ENCODE measurements at regions not wholly inside any gene's neighbourhood (a gene's known extent, or its start where the extent isn't known, plus 50 kb on each side); places are given as distances from the start of the nearest gene placed in this dataset.
"Not testable (repeated sequence)": the region's sequence is repeated elsewhere in the genome, so short reads cannot be mapped to it uniquely, and the experiment has no call there.

DNA sequence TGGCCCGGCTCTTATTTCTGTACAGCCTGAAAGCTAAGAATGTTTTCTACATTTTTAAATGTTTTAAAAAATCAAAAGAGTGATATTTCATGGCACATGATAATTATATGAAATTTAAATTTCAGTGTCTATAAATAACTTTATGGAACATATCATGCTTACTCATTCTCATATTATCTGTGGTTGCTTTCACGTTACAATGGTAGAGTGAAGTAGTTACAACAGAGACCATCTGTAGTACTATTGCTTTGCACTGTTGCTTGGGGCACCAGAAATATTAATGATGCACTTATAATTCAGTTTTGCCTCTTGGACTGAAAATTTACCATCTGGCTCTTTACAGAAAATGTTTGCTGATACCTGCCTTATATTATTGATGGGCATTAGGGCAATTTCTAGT, 481.6 kb downstream of the PLPP3 start:
- DNase-seq: no peak

DNA sequence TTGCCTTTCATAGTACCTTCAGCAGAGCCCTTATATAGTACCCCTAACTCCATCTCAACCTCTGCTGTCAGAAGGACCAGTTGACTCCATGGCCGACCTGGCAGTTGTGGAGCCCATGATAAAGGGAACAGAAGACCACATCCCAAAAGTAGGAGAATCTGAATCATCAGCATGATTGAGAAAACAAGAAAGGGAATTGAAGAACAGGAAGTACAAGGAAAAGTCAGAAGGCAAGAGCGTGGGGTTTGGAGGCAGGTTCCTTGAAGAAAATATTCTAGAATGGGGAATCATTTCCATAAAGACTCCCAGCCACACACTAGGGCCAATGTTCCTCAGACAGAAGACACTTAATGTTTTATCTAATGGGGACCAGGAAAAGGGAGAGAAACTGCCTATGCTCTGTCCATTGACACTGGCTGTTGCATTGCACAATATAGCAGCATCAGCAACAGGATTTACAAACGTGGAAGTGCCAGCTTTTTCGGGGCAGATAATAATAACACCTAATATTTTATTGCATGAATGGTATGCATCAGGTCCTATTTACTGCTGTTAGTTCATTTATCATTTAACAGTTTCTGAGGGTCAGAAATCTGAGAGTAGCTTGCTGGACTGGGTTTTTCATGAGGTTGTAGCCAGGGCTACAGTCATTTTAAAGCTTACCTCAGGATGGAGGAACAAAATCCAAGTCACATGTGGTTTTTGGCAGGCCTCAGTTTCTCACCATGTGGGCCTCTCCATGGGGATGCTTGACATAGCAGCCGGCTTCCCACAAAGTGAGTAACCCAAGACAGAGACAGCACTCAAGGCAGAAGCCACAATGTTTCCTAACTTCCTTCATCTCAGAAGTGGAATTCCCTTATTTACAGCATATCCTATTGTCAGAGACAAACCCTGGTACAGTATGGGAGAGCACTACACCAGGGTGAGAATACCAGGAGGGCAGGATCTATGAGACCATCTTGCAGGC, 483.4 kb downstream of the PLPP3 start:
- no peak for DNase-seq

DNA sequence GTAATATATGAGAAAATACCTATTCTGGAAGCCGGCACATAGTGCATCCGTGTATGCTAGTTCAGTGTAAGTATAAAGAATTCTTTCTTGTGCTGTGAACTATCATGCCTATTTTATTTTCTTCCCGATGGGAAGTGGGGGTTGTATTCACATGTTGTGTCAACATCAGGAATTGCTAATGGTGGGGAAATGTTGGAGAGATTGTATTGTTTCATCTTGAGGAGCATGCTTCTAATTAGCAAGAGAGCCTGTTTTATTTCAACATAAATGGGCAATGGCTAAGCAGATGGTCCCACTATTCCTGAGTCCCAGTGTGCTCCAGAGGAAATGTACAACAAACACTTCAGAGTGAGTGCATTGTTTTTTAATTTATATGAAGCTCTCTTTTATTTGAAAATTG, 485.2 kb downstream of the PLPP3 start:
- no peak for DNase-seq

DNA sequence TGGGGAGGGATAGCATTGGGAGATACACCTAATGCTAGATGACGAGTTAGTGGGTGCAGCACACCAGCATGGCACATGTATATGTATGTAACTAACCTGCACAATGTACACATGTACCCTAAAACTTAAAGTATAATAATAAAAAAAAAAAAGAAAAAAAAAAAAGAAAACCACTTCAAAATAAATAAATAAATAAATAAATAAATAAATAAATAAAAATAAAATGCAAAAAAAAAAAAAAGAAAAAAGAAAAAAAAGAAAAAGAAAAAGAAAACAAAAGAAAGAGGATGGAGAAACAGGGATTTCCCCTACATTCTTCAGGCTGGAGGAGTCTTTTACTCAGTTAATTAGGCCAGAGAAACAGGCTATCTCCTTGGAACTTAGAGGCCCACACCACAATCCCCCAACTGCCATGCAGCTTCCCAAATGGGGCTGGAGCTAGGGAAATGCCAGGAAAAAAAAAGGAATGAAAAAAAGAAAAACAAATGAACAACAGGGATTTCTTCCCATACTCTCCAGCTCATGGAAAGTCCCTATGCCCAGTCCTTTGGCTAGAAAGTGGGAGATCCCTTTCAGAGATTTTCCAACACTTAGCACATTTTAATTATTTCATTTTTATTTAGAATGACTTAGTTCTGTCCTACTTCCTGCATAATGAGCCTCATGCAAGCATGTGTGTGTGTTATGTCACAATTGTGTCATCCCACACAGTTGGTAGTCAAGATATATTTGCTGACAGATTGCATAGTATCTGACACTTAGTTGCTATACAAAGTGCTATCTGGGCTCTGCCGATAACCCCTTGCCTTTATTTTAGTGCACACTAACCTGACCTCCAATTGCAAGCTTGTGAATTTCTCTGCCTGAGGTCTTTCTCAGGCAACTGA, 486.4 kb downstream of the PLPP3 start:
- no peak for DNase-seq

DNA sequence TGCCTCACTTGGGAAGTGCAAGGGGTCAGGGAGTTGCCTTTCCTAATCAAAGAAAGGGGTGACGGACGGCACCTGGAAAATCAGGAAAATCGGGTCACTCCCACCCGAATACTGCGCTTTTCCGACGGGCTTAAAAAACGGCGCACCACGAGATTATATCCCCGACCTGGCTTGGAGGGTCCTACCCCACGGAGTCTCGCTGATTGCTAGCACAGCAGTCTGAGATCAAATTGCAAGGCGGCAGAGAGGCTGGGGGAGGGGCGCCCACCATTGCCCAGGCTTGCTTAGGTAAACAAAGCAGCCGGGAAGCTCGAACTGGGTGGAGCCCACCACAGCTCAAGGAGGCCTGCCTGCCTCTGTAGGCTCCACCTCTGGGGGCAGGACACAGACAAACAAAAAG, 489.5 kb downstream of the PLPP3 start:
- DNase-seq: not testable (repeated sequence)

DNA sequence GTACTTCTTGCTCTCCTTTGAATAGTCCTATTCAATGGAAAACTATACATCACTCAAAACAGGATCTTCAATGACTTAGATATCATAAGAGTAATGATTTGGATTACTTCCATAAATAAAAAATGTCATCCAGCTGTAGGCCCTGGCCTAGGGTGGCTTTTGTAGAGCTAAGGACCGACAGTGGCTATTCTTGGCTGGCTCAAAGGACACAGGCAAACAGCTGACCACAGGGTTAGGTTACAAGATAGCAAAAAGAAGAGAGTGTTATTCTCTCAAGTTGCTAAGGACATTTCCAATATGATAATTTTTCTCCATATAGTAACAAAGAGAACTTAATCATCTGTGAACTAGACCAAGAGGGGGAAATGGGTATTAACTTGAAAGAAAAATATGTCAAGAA, 495.1 kb downstream of the PLPP3 start:
- no peak for DNase-seq

DNA sequence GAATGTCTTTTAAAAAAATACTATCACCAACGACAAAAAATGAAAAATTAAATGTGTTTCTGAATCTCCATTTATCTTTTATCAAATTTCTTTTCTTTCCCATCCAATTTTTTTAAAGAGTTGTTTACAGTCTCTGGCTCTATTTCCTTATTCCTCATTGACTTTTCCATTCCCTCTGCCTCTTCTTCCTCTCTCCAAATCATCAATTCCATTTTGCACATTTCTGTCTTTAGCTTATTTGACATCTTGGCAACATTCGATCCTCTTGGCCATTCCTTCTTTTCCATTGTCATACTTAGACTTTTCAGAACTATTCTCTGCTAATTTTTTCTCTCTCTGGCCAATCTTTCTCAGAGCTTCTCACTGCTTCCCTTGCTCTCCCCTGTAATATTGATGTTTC, 497.6 kb downstream of the PLPP3 start:
- no peak for DNase-seq

DNA sequence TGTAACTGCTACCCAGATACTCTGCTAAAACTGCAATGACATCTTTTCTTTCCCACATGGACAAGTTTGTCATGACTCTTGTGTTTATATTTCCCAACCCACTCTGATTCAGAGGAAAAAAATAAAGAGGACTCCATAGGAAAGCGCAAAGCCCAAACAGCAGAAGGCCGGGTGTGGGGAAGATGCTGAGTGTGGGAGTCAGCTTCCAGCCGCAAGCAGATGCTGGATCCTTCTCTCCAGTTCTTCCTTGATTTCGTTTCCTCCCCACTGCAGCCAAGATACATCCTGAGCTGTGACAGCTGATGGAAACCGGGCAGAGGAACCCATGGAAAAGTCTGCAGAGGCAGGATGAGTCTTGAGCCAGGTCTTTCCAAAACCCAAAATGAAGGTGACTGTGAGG, 498.2 kb downstream of the PLPP3 start:
- no peak for DNase-seq

DNA sequence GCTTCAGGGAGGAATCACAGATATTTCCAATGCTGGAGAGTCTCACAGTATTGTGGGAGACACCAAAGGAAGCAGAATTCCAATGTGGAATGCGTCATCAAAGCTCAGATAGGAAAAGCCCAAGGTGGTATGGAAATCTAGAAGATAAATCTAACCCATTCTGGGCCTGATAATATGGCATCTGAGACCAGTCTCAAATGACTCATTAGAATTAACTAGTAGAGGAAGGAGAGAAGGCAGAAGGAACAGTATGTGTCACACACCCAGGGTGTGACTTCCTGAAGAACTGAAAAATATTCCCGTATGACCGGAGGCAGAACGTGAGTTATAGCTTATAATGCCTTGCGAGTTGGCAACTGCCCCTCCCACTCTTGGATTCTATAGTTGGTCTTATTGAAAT, 499.2 kb downstream of the PLPP3 start:
- no peak for DNase-seq

DNA sequence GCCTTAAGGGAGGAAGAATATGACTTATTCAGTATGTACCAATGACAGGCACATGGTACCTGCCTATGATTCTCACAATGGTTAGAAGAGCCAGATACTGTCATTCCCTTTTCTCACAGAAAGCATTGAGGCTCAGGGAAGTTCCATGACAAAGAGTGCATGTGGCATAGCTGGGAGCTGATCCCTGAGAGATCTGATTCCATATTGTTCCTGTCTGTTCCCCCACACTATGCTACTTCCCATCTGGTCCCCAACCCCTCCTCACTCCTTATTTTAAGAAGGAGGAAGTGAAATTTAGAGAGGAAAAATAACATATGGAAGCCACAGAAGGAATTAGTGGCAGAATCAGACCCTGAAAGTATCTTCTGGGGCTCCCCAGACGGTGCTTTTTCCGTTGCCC, 500.0 kb downstream of the PLPP3 start:
- no peak for DNase-seq

DNA sequence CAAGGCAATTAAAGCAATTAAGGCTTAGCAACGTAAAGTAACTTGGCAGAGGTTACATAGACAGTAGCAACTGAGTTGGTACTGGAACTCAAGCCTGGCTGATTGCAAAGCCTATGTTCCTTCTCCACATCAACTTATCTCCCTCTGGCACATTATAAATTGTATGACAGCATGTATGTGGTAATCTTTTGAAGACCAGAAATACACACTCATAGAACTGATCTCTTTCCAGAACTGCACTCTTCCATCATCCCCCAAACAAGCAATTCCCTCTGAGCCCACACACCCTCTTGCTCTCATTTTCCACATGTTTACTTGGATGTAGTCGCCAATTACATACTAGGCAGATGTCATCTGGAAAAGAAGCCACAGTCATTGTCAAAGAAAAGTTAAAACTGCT, 502.2 kb downstream of the PLPP3 start:
- DNase-seq: no peak

DNA sequence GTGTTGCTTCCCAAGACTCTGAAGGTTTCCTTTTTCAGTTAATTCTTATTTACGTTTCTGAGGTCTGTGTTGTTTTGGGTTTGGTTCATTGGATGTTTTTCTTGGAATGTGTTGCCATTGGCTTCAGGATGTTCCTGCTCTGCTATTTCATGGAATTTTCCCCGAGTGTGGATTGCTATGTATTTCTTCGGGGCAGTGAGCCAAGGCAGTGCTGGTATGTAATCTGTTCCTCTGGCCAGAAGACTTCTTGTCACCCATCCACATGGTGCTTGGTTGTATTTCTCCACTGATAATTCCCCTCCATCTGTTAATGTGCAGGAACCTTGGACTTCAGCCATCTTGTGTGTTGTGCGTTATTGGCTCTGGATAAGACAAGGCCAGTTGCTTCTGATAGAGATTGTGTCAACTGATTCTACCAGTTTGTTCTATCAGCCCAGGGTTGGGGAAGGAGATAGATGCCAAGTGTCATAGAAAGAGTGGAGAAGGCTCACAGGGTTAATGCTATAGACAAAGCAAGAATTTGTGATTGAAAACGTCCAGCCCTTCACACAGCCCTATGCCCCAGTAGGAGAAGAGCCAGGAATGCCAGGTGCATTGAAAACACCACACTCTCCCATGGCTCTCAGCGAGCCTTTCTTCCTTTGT, 505.2 kb downstream of the PLPP3 start:
- DNase-seq: no peak

DNA sequence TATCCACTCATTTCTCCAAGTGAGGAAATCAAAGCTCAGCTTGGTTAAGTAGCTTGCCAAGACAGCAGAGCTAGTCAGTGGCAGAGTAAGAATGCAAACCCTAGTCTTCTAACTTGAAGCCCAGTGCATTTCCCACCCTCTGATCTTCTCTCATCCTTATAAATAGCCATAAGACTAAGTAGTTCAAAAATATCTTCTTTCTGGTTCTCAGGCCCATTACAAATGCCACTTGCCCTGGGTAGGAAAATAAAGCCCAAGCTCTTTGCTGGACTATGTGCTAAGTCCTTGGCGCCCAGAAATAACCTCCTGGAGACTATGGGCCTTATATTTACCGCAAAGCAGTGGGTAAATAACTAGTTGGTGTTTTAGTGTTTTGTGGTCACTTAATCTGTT, 505.8 kb downstream of the PLPP3 start:
- DNase-seq: no peak

DNA sequence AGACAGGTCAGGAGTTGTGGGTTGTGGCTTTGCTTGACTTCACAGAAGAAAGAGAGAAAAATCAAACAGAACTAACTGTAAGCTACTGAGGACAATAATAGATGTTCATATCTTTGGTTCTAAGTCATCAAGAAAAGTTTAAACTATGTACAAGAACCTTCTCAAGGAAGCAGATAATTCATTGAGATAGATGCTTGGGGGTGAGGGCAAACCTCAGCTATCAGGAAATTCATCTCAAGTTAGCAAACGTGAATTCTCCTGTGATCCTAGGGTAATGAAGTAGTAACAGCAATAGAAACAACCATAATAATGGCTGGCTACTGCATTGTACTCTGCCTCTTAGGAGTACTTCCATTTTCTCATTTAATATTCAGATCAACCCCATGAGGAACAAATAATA, 506.2 kb downstream of the PLPP3 start:
- no peak for DNase-seq

DNA sequence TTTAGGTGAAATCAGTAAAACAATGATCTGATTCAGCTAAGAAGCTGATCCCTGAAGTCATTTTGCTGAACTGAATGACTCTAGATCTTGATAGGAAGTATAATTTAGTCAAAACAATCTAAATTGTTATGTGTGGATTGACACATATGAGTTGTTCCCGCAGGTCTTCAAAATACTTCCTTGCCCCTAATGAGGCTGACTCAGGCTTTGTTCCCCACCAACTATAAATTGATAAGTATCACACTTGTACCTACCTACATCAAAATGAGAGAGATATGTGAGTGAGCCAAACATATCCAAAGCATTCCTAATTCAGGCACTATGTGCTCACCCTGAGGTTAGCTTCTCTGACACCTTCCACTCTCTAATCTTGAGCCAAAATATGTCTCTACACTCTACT, 507.1 kb downstream of the PLPP3 start:
- DNase-seq: no peak

DNA sequence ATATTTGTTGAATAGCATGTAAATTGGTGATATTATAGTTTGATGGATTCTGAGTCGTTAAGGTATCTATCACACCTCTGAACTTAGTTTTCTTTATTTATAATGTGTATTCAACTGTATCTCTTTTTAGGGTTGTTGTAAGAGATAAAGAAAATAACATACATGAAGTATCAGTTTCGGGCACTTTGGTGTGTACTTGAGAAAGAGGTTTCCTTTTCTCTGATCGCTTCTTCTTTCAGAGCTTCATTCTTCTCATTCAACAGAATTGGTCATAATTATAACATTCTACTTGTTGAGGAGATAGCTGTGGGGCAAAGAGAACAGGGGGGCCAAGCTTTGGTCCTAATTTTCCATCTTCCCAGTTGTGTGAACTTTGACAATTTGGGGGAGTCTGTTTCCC, 508.0 kb downstream of the PLPP3 start:
- DNase-seq: no peak

DNA sequence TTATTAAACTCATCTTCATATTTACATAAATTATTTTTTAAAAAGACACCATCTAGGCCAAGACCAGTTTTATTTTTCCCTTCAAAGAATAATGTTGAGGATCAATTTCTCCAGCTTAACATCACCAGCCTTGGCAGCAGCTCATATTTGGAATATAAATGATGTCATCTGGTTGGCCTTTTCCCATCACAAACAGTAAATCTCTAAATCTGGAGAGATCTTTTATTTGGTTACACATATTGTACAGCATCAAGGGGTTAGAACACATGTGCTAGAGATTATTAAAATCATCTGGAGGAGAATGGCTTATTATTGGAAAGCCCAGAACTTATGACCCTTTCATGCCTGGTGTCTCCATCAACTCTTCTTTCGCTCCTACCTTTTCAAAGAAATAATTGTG, 508.8 kb downstream of the PLPP3 start:
- no peak for DNase-seq

DNA sequence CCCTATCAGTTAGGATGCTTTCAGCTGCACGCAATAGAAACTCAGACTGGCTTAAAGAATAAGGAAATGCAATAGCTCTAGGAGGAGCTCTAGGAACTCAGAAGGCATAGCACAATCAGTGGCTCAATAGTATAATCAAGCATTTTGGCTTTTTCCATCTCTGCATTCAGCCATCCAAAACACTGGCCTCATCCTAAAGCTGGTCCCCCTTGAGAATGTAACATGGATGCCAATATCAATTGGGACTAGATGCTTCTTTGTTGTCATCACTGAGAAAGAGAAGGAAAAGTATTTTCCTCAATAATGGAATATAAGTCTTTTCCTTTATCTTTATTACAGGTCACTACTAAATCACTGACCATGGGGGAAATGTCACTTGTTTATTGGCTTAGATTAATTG, 509.5 kb downstream of the PLPP3 start:
- no peak for DNase-seq

DNA sequence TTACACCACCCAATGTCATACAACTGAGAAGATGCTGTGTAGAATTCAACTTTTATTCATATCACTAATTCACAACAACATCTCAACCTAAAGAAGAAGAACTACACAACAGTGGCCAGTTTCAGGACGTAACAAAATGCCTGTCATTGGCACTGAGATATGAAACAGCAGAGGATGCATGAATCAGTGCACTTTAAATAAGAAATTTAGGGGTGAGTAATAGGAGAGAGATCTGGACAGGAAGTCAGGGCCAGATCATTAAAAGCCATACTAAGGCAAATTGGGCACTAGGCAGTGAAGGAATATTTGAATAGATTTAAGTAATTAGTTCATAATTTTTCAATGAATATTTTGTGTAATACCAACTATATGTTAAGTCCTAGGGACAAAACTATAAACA, 510.5 kb downstream of the PLPP3 start:
- DNase-seq: no peak

DNA sequence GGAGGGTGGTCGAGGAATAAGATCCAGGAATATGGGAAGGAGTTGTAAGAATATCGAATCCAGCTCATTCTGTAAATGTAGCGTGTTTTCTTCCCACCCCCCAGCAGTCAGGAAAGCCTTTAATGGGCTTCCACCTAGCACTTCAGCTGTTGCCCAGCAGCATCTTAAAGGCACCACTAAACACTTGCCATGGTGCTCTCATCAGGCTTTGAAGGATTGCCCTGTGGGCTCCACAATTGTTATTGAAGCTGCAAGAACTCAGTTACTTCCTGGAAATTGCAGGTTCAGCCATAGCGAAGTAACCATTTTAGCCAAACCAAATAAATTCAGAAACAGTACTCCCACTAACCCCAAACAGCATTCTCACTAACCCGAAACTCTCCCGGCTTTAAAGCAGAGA, 511.2 kb downstream of the PLPP3 start:
- no peak for DNase-seq

DNA sequence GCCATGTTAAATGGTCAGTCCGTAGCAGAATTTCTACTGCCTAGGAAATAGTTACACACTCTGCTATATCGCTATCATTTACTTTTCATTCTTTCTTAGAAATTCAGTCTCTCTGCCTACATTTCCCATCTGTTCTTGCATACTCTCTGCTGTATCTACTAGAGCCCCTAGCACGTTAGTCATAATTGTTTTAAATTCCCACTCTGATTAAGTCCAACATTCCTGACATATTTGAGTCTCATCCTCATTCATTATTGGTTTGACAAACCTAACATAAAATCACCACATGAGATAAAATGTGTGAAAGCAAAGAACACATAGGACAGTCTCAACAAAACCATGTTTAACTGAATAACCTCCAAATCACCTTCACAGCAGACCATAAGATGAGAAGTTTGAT, 513.6 kb downstream of the PLPP3 start:
- DNase-seq: no peak

DNA sequence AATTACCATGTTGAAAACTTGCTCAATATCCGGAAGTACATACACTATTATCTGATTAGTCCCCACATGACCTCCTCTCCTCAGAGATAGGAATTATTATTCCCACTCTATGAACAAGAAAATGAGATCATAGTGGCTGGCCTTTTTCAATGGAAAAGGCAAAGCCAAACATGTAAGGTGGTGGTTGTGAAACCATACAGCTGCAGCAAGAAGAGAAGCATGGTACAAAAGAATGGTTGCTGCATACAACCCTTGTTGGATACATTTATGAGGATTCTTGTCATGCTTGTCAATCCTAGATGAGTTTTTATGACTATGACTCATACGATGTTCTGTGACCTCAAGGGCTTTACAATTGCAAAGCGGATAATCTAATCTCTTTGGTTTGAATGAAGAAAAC, 514.7 kb downstream of the PLPP3 start:
- no peak for DNase-seq

DNA sequence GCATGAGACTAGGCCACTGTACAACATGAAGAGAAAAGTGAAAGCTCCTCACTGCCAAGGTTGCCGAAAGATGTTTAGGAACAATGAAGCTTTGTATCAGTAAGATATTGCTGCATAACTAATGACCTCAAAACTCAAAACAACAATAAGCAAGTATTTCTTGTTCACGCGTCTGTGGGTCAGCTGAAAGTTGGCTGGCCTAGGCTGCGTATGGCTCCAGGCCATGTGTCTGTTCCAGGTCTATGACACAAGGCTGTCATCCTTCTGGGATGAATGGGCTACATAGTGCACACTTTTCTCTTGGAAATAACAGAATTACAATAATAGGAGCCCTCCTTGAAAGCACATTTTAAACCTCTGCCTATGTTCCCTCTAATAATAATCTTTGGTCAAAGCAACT, 515.9 kb downstream of the PLPP3 start:
- DNase-seq: no peak

DNA sequence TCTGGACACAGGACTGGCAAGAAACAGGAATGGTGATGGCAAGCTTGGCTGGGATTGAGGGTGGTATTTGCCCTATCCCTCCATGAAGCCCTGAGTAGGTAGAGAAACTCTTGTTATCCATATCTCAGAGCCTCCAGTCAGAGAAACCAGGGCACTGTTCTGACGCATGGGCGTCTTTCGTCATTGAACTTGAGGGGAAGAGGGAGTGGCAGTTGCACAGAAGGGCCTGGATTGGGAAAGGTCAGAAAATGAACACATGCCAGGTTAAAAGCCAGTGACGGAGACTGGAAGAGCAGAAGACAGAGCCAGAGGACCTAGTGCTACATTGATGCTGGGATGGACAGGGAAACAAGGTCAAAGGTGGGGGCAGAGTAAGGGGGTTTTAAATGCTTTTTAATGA, 516.7 kb downstream of the PLPP3 start:
- no peak for DNase-seq

All from CD4-positive, alpha-beta T cell treated with Interleukin-21 for 1 hour (primary cell).